DND-41 (cell line): ENCODE measurements at regions not wholly inside any gene's neighbourhood (a gene's known extent, or its start where the extent isn't known, plus 50 kb on each side); places are given as distances from the start of the nearest gene placed in this dataset.

ENCODE experiments used
- CTCF ChIP-seq: IDR thresholded peaks from 2 replicates; pipeline ENCODE4 v1.5.1; 2012; ENCODE audit warnings: borderline replicate concordance, low read length, moderate library complexity, mild to moderate bottlenecking; ENCODE audit not compliant: poor library complexity, severe bottlenecking; ENCODE audit errors: extremely low read depth
- EZH2 ChIP-seq: IDR thresholded peaks from 3 replicates; pipeline ENCODE4 v1.6.1; 2012; ENCODE audit warnings: borderline replicate concordance, low read depth, mild to moderate bottlenecking, moderate library complexity, low read length, inconsistent platforms; ENCODE audit not compliant: severe bottlenecking

GRCh38 chr11:8789864-8790263 is 107.3 kb downstream of the RPL27A start:
- no peak for TF ChIP-seq CTCF
- TF ChIP-seq EZH2 = no peak
